Tibial nerve (tissue), 4 donors: ENCODE measurements at regions not wholly inside any gene's neighbourhood (a gene's known extent, or its start where the extent isn't known, plus 50 kb on each side); places are given as distances from the start of the nearest gene placed in this dataset.
"Not testable (repeated sequence)": the region's sequence is repeated elsewhere in the genome, so short reads cannot be mapped to it uniquely, and the experiment has no call there.

Source experiments
- DNase-seq, 2 donors: peaks; one replicate each; pipeline ENCODE4 v3.0.0-alpha.2; 2019; ENCODE audit warnings: low spot score in 2 of 2
- H3K27ac ChIP-seq, 4 donors: fragments of 200-600 bp; sonication (generic) in 3 of 4; one replicate each; pipeline ENCODE4 v1.5.1; 2017 to 2019; ENCODE audit warnings: mild to moderate bottlenecking in 1 of 4
- H3K27me3 ChIP-seq, 2 donors: fragments of 200-600 bp; sonication (generic) in 1 of 2; one replicate each; pipeline versions ENCODE4 v1.5.1 to v1.6.0; 2017 to 2019
- H3K36me3 ChIP-seq, 3 donors: fragments of 200-600 bp; sonication (generic); one replicate each; pipeline ENCODE4 v1.5.1; 2018 to 2019
- H3K4me1 ChIP-seq, 4 donors: fragments of 200-600 bp; sonication (generic) in 3 of 4; one replicate each; pipeline ENCODE4 v1.5.1; 2017 to 2019
- H3K4me3 ChIP-seq, 4 donors: fragments of 200-600 bp; sonication (generic) in 3 of 4; one replicate each; pipeline ENCODE4 v1.5.1; 2017 to 2019; ENCODE audit warnings: mild to moderate bottlenecking in 1 of 4, moderate library complexity in 1 of 4
- H3K9me3 ChIP-seq, 4 donors: fragments of 200-600 bp; sonication (generic) in 3 of 4; one replicate each; pipeline ENCODE4 v1.5.1; 2017 to 2019
- CTCF ChIP-seq, 5 experiments: fragments of 200-600 bp in 3 of 5; fragments of 450-650 bp in 2 of 5; sonication (generic) in 3 of 5; IDR thresholded peaks; one replicate each; pipeline ENCODE4 v1.5.1; 2016 to 2019; ENCODE audit warnings: antibody characterized with exemption in 5 of 5, mild to moderate bottlenecking in 3 of 5, moderate library complexity in 2 of 5
- EP300 ChIP-seq, 2 donors: sonication (generic); formaldehyde crosslinking; IDR thresholded peaks; one replicate each; pipeline ENCODE4 v1.6.1; 2017; ENCODE audit warnings: antibody characterized with exemption in 2 of 2, mild to moderate bottlenecking in 1 of 2
- POLR2A ChIP-seq, 2 donors: fragments of 450-650 bp; IDR thresholded peaks; one replicate each; pipeline ENCODE4 v1.6.1; 2017; ENCODE audit warnings: antibody characterized with exemption in 2 of 2, mild to moderate bottlenecking in 2 of 2, moderate library complexity in 2 of 2
- WGBS, 2 donors: methylation state at CpG; one replicate each; pipeline ENCODE4 v1.1.5; 2018; 5-methylcytosine and 5-hydroxymethylcytosine counted together

DNA sequence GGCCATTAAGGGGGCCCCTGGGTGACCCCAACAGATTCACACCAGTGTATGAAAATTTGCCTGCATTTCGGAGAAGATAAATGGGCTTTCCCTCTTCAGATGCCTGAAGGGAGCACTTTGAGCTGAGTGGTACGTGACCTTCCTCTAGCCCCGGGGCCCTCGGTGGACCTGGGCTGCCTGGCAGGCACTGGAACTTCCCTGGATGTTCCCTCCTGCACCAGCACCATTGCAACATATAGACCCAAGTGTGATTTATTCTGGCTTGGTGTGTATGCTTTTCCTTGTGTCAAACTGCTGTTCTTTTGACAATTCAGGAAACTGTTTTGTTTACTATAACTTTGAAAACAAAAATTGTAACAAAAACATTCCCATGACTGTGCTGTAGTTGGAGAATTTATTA, 93.8 kb downstream of the TNFRSF13B start:
- Histone ChIP-seq H3K27me3 (no peaks in the 10 kb centered on the region), H3K9me3 (peaks cover 0 to 9% (median 0%) of the 10 kb centered on the region in 4 donors), H3K27ac (no peak overlapping the region), H3K4me1 (no peaks in the 10 kb centered on the region), H3K36me3 (no peaks in the 10 kb centered on the region), H3K4me3 (no peak overlapping the region)
- WGBS, 2 donors = 74 to 93% methylated on average over 4 of the region's 4 CpGs
- TF ChIP-seq EP300 (IDR thresholded peaks at IDR 0.05) = no peak
- no peak for TF ChIP-seq POLR2A (IDR thresholded peaks at IDR 0.05)
- no peak for TF ChIP-seq CTCF (IDR thresholded peaks at IDR 0.05)
- DNase-seq = no peak

DNA sequence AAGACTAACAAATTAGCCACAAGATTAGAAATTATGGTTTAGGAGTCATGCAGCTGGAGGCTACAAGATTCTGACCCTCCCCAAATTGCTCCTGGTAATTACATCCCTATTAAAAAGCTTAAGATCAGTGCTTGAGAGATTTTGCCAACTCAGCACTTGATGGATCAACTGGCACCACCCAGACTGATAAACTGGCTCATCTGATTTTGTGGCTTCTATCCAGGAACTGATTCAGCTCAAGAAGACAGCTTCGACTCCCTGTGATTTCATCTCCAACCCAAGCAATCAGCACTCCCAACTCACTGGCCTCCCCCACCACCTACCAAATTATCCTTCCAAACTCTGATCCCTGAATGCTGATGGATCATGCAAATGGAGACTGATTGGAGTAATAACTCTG, 94.8 kb downstream of the TNFRSF13B start:
- Histone ChIP-seq H3K4me1 (no peaks in the 10 kb centered on the region), H3K9me3 (peaks cover 0 to 9% (median 0%) of the 10 kb centered on the region in 4 donors), H3K27ac (no peak overlapping the region), H3K27me3 (no peaks in the 10 kb centered on the region), H3K36me3 (no peaks in the 10 kb centered on the region), H3K4me3 (no peak overlapping the region)
- DNase-seq = no peak
- TF ChIP-seq EP300 (IDR thresholded peaks at IDR 0.05) (no peak), POLR2A (IDR thresholded peaks at IDR 0.05) (no peak), CTCF (IDR thresholded peaks at IDR 0.05) (no peak)
- WGBS, 2 donors = 65 to 81% methylated on average over 1 of the region's 1 CpG

GRCh38 chr17:16875662-16876061, 96.3 kb downstream of the TNFRSF13B start:
- no peak overlapping the region for H3K27ac ChIP-seq
- H3K4me3 ChIP-seq = no peak overlapping the region
- no peaks in the 10 kb centered on the region for H3K4me1 ChIP-seq
- no peaks in the 10 kb centered on the region for H3K27me3 ChIP-seq
- H3K9me3 ChIP-seq = peaks cover 0 to 9% (median 0%) of the 10 kb centered on the region in 4 donors
- DNase-seq = no peak
- TF ChIP-seq CTCF (IDR thresholded peaks at IDR 0.05) (no peak), POLR2A (IDR thresholded peaks at IDR 0.05) (no peak), EP300 (IDR thresholded peaks at IDR 0.05) (no peak)
- H3K36me3 ChIP-seq = no peaks in the 10 kb centered on the region

GRCh38 chr17:16874216-16874615, 97.7 kb downstream of the TNFRSF13B start:
- not testable (repeated sequence) for H3K4me1 ChIP-seq, DNase-seq
- WGBS, 2 donors = 68 to 85% methylated on average over 5 to 12 of the region's 12 CpGs

GRCh38 chr17:16873174-16874035, 98.5 kb downstream of the TNFRSF13B start:
- H3K9me3 ChIP-seq = peaks cover 0 to 9% (median 0%) of the 10 kb centered on the region in 4 donors
- H3K4me1 ChIP-seq = no peaks in the 10 kb centered on the region
- no peak overlapping the region for H3K27ac ChIP-seq
- 66 to 72% methylated on average over 7 to 11 of the region's 15 CpGs for WGBS, 2 donors
- H3K27me3 ChIP-seq = no peaks in the 10 kb centered on the region
- DNase-seq = no peak
- no peak overlapping the region for H3K4me3 ChIP-seq
- no peaks in the 10 kb centered on the region for H3K36me3 ChIP-seq
- TF ChIP-seq EP300 (IDR thresholded peaks at IDR 0.05) (no peak), CTCF (IDR thresholded peaks at IDR 0.05) (peak; percentile 11 to 23 (median 13))

More at GRCh38 chr17:16874216-16874615, 97.7 kb downstream of the TNFRSF13B start:
- H3K27ac ChIP-seq, H3K36me3 ChIP-seq, H3K4me3 ChIP-seq, H3K27me3 ChIP-seq, H3K9me3 ChIP-seq: not testable (repeated sequence)
